NCI-H2107 treated with DMSO at 0.1 percent for 48 hours (cell line): ENCODE measurements at regions not wholly inside any gene's neighbourhood (a gene's known extent, or its start where the extent isn't known, plus 50 kb on each side); places are given as distances from the start of the nearest gene placed in this dataset.

ENCODE experiments used
- DNase-seq: peaks from one replicate; lab custom pipeline; 2025; ENCODE audit not compliant: unreplicated experiment; lab: John Stamatoyannopoulos, UW

GRCh38 chr4:138758876-138759553 is 256.6 kb upstream of the NOCT start:
- DNase-seq, result no peak

DNA sequence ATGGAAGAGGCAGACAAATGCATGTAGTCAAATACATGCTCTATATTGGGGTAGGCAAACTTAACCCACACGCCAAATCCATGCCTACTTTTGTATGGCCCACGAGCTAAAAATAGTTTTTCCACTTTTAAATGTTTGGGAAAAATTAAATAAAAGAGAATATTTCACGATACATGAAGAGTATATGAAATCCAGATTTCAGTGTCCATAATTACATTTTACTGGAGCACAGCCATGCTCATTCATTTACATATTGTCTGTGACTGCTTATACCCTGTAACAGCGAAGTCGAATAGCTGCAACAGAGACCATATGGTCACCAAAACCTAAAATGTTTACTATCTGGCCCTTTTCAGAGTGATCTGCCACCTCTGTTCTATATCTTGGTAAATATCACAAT is 257.4 kb upstream of the NOCT start:
- DNase-seq, result no peak

DNA sequence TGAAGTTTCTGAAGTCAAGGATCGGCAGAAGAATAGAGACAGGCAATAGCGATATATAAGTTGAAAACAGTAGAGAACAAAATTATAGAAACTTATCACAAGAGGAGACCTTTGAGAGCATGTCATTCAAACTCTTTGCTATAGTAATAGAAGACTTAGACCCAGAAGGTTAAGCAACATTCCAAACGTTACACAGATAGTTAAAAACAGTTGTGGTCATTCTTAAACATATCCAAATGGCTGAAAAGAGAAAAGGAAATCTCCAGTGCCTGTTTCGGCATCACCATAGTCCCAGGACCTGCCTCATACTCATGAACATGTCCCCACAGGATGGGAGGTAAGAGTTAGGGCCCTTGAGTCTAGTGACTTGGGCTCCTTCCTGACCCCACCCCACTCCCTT is 258.1 kb upstream of the NOCT start:
- DNase-seq, result no peak

DNA sequence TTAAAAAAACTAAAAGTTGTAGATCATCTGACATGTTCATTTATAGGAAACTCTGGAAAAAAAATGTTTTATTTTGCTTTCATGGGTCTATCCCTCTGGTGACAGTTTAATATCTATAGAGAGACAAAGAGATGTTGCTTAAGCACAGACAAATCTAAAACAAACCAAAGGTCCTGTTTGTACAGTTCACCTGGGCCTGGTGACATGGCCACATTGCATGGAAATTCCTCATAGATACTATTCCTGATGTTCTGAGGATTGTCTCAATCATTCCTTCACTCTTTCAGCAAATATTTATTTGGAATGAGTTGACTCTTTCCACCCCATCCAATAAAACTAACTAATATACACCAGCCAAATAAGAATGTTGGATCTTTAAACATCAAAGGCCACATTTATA is 259.1 kb upstream of the NOCT start:
- DNase-seq, result no peak

DNA sequence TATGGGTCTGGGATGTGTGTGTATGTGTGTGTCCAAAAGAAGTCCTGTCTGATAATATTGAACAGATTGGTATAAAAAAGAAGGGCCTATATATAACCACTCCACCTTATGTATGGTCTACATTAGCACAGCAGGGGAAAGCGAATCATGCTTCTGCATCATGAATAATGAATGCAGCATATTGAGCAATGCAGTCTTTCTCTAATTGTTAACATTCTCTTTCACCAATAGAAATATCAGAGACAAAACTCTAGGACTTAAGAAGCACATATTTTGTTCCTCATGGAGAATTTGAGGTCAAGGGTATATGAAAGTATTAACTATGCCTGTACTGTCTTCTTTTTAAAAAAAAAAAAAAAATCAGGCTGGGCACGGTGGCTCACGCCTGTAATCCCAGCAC is 264.3 kb upstream of the NOCT start:
- no peak for DNase-seq

GRCh38 chr4:138749303-138749702 is 266.3 kb upstream of the NOCT start:
- no peak for DNase-seq

- peak; percentile 24 for DNase-seq
Observed at GRCh38 chr4:138741766-138742377, 273.7 kb upstream of the NOCT start.

DNA sequence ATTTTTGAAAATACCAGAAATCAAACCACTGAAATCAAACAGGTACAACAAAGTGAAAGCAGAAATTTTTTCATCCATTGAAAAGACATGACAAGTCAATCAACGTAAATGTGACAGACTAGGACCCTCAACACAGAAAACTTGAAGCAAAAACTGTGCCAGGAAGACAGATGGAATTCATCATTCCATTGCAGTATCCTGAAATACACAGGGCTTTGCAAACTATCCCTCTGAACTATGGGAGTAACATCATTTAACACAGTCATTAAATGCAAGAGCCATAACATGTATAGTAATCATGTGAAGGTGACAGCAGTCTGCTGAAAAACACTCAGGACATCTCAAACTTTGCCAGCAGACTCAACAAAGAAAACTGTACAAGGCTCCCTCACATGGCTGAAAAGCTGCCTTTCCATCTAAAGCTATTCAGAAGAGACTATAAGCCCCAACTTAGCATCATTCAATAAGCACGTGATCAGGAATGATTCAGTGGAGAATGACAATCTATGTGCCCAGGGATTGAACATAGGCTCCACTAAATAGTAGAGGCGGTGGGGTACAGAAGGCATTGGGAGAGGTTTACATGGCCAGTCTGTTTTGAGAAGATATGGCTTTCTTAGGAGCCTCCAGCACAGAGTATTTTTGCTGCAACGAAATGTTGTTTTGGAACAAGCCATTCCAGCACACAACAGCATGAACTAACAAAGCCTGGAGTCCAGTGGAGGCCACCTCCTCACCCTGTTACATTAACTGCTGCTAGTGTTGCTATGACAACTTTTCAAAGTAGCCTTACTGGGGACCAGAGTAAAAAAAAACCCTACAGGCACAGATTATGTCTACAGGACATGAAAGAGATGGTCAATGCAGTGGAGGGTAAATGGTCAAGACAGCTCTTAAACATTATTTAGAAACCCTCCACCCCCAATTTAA is 274.5 kb upstream of the NOCT start:
- no peak for DNase-seq

DNA sequence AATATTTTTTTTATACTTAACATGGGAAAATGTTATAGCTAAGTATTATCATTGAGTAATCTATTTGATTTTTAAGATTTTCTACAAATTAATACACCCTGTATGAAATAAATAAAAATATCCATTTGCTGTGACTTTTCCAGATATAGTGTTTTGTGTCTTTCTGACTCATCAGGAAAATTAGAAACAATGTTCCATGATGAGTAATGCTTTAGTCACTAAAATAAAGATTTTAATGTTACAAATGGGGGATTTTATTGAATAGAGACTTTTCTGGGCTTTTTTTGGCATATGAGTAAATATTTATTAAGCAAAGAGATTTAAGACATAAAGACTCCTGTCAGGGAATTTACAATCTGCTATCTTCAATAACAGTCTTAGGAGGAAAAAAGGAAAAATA is 279.2 kb upstream of the NOCT start:
- DNase-seq, result no peak

DNA sequence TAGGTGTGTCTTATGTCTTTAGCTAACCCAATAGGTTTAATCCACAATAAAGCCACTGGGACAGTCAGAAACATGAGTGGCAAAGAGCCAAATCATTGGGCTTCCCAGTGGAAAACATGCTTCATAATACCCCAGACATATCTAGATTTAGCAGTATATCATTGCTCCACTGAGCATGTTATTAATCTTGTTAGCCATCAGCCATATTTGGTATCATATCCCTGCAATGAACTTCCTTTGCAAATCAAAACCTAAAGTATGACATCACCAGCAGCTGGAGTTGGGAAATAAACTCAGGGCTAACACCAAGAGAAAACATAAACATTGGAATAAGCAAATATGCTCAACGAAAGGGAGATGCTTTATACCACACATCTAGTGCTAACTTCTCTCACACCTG is 280.8 kb upstream of the NOCT start:
- DNase-seq, result no peak

DNA sequence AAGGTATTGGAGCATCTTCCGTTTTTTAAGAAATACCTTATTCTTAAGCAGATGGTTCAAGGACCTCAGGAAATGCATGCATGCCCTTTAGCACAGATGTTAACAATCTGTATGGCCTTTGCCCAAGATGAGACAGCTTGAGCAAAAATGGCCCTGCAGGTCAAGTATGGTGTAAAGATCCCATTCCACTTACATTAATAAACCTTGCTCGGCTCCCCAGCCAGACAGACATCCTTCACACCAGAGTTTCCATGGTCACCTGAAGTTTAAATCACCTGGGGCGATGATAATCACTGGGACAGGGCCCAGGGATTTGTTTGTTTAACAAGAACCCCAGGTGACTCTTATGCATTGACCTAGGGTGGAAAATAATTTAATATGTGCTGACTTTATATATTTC is 287.0 kb upstream of the NOCT start:
- no peak for DNase-seq

DNA sequence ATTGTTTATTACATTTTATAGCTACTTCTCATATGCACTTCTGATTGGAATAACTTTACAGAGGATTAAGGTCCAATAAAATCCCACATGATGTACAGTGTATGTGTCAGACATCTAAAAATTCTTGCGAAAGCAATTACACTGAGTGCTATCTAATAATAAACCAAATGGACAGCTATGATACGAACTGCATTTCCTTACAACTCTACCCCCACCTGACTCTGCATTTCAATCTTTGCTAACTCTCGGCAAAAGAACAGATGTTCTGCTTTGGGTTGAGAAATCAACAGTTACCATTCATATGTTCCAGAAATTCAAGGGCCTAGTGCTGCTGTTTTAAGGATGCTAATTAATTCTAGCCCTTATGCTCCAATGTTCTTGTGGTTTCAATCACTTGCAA is 287.9 kb upstream of the NOCT start:
- DNase-seq, result no peak

- no peak for DNase-seq
Observed at GRCh38 chr4:138724530-138724929, 291.1 kb upstream of the NOCT start.

DNA sequence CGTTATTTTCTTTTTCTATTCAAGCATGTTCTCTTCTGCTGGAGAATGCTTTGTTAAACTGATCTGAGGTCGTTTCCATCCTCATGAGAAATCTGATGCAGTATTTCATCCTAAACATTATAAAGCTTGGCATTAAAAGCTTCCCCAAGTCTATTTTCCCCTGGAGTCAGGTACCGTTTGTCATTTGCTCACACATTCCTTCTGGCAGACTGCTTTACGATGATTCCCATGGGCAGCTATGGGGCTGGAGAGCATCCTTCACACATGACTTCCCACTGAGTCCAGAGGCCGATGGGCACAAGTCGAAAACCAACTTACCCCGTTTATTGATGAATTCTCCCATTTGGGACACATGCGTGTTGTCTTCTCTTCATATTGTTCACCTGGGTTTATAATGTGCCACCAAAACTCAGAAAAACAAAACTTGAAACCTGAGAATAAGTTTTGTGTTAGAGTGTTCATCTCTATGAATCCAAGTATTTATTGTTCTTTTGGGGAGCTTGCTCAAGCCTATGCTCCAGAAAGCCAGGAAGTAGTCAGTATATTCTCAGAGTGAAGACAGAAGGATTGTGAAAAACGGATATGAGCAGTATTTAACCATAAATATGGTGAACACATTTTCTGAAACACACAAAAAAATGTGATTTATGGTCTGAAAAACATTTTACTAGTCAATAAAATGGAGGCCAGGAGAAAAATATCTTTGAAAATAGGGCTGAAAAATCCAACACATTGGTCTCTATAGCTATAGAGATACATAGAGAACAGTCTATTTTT is 298.8 kb upstream of the NOCT start:
- DNase-seq, result no peak

DNA sequence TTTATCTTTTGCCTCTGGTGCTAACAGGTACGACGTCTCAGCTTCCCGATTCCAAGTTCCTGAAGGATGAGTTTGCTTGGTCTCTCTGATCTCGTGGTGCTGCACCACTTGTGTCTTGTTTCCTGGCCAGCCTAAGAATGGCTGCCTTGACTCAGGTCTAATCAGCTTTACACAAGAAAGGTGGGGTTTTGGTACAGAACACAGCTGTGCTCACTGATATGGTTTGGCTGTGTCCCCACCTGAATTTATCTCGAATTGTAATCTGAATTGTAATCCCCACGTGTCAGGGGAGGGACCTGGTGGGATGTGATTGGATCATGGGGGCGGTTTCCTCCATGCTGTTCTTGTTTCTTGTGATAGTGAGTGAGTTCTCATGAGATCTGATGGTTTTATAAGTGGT is 305.3 kb upstream of the NOCT start:
- no peak for DNase-seq

DNA sequence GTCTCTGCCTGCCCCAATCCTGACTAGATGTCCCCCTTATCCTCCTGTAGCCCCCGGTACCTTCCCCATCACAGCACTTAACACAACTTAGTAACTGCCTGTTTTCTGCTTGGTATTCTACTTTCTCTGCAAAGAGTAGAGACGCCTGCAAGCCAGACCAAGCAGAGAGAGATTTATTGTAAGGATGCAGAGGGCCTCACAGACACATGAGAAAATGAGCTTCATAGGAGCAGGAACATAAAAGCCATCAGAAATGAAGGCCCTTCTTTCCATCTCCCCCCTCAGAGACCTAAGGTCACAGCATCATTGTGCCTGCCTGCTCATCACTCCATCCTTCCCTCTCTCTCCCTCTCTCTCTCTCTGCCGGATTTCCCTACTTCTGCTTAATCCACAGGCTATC is 305.7 kb upstream of the NOCT start:
- DNase-seq, result no peak

DNA sequence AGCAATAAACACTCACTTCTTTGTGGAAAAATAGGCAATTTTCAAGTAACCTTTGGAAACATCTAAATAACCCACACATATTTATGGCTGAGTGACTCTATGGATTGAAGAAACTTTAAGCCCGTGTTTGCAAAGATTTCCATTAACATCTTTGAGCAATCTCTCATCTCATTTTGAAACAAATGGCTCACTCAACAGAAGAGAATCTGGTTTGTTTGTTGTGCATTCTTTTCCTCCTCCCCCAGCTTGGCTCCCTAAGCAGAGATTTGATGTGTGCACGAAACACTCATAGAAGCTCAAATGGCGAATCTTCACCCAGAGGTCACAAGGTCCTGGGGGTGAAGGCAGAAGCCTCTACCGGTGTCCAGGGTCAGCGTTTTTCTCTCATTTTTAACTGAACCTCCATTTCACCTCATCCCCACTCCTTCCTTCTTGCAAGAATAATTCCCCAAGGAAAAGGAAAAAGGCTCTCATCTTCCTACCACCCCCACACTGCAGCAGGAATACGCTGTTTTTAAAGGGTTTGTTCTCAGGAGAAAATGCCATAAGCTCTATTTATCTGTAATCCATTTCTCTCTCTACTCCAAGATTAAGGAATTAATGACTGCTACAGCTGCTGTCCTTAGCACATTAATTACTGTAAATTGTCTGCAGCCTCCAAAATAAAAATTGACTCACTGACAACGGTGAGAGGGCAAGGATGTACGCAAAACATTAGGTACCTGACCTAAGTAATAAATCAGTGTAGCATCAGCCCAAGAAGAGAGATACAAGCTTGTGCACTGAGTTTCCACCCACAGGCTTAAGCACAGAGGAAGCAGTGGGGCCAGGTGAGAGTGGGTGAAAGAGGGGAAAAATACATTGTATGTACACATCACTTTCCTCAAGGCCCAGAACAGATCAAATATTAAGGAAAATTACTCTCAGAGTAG is 307.6 kb upstream of the NOCT start:
- DNase-seq, result no peak

DNA sequence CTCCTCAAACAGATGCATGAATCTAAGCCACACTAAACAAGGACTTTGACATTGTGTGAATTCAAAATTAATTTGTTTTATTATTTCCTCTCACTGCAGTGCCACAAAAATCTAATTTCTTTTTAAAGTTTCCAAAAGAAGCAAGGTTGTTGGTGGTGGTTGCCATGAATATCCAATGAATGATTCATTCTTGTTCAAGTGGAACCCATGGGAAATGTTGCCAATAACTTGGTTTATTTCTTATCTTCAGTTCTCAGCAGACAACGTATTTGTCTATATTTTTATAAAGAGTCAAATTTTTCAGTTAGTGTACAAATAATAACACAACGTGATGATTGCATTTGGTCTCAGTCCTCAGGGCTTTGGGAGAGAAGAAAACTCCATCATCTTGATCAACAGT is 309.4 kb upstream of the NOCT start:
- DNase-seq, result no peak

DNA sequence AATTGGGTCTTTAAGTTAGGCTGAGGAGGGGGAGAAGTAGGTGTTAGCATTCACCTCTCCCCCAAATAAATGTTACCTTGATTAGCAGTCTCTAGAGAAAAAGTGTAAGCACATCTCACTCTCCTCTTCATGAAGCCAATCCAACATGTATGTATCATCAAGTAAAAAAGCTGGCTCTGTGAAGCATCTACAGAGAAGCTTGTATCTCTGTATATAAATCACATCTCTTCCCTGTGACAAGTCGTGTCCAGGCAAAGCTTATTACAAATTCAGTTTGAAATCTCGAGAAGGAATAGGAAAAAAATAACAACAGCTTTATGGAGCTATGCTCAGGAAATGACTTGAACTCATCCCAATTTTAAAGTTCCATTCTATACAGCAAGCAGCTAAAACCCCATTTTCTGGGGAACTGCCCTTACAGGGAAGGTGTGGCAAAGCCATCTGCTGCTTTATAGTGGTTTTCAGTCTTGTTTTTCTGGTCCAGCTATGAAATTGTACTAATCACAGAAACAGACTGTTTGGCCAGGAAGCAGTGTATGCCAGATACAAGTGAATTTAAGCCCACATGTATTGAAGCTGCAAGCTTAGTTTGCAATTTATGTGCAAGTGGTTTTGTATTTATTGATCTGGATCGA is 313.3 kb upstream of the NOCT start:
- DNase-seq, result no peak

DNA sequence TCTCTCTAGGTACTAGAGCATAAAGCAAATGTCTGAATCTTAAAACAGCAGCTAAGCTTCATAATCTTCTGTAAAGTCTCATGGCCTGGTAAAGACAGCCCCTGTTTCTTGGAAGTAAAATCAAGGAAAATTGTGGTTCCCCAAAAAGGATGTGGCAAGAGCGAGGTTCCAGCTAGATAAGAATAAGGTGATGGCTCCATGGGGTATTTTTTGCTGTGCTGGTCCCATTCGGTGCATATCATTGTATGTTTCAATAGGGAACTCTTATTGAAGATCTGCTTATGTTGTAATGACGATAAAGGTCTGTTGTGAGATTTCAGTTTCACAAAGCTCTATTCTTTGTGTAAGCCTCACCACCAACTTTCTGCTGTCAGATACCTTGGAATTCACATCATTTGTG is 316.9 kb upstream of the NOCT start:
- DNase-seq, result no peak
